ENCODE measurements at regions not wholly inside any gene's neighbourhood (a gene's known extent, or its start where the extent isn't known, plus 50 kb on each side); places are given as distances from the start of the nearest gene placed in this dataset.

GRCh38 chr5:125152044-125152443 lies 405.6 kb upstream of the ZNF608 start:
- TF ChIP-seq EP300 (IDR thresholded peaks at IDR 0.05) (no peak), POLR2A (IDR thresholded peaks at IDR 0.05; ENCODE audit: low read depth) (no peak)

Measured in esophagus muscularis mucosa (tissue), 2 donors.